ENCODE measurements at regions not wholly inside any gene's neighbourhood (a gene's known extent, or its start where the extent isn't known, plus 50 kb on each side); places are given as distances from the start of the nearest gene placed in this dataset.
"Not testable (repeated sequence)": the region's sequence is repeated elsewhere in the genome, so short reads cannot be mapped to it uniquely, and the experiment has no call there.

GRCh38 chr20:50451792-50452425 lies 58.3 kb upstream of the PTPN1 start:
- DNase-seq: not testable (repeated sequence)

- DNase-seq: no peak
Observed at GRCh38 chr20:50453533-50454244, 56.5 kb upstream of the PTPN1 start.

- not testable (repeated sequence) for DNase-seq
Observed at GRCh38 chr20:50455245-50455644, 54.9 kb upstream of the PTPN1 start.

- DNase-seq: no peak
Observed at GRCh38 chr20:50455656-50456451, 54.3 kb upstream of the PTPN1 start.

- no peak for DNase-seq
Observed at GRCh38 chr20:50456452-50457324, 53.5 kb upstream of the PTPN1 start.

GRCh38 chr20:50459124-50459918 lies 50.9 kb upstream of the PTPN1 start:
- no peak for DNase-seq

GRCh38 chr20:50460115-50460607 lies 50.0 kb upstream of the PTPN1 start:
- DNase-seq: no peak
